ENCODE measurements at regions not wholly inside any gene's neighbourhood (a gene's known extent, or its start where the extent isn't known, plus 50 kb on each side); places are given as distances from the start of the nearest gene placed in this dataset.

GRCh38 chrX:12060489-12061260 lies 77.6 kb upstream of the FRMPD4 start:
- TF ChIP-seq EP300 (IDR thresholded peaks at IDR 0.05) (no peak), POLR2A (IDR thresholded peaks at IDR 0.05) (no peak)
- TF ChIP-seq, protein P1, sequence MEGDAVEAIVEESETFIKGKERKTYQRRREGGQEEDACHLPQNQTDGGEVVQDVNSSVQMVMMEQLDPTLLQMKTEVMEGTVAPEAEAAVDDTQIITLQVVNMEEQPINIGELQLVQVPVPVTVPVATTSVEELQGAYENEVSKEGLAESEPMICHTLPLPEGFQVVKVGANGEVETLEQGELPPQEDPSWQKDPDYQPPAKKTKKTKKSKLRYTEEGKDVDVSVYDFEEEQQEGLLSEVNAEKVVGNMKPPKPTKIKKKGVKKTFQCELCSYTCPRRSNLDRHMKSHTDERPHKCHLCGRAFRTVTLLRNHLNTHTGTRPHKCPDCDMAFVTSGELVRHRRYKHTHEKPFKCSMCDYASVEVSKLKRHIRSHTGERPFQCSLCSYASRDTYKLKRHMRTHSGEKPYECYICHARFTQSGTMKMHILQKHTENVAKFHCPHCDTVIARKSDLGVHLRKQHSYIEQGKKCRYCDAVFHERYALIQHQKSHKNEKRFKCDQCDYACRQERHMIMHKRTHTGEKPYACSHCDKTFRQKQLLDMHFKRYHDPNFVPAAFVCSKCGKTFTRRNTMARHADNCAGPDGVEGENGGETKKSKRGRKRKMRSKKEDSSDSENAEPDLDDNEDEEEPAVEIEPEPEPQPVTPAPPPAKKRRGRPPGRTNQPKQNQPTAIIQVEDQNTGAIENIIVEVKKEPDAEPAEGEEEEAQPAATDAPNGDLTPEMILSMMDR (IDR thresholded peaks at IDR 0.05): no peak

All from upper lobe of left lung (tissue), 4 donors.